ENCODE measurements at regions not wholly inside any gene's neighbourhood (a gene's known extent, or its start where the extent isn't known, plus 50 kb on each side); places are given as distances from the start of the nearest gene placed in this dataset.

- H3K4me3 Mint-ChIP-seq: no peak overlapping the region
- no peak for DNase-seq
- TF ChIP-seq CTCF (IDR thresholded peaks at IDR 0.05): no peak
- peaks cover 12% of the 10 kb centered on the region for H3K4me1 Mint-ChIP-seq (ENCODE audit: low read depth)
- peaks cover 5% of the 10 kb centered on the region; the same call in 1 of the 2 replicates for H3K9me3 Mint-ChIP-seq
- peaks cover 4% of the 10 kb centered on the region; the same call in 1 of the 2 replicates for H3K36me3 Mint-ChIP-seq (ENCODE audit: low read depth)
- peaks cover 2% of the 10 kb centered on the region; the same call in 1 of the 2 replicates for H3K27me3 Mint-ChIP-seq (ENCODE audit: insufficient read depth)
- no peak overlapping the region for H3K27ac Mint-ChIP-seq
These were observed 131.3 kb downstream of the LACC1 start for GRCh38 chr13:44011036-44011435.

- DNase-seq: no peak
- Mint-ChIP-seq H3K4me1 (ENCODE audit: low read depth) (peaks cover 12% of the 10 kb centered on the region), H3K27me3 (ENCODE audit: insufficient read depth) (no peaks in the 10 kb centered on the region; the same call in 1 of the 2 replicates)
These were observed 133.4 kb downstream of the LACC1 start for GRCh38 chr13:44012910-44013757.

GRCh38 chr13:44013758-44014291, 134.1 kb downstream of the LACC1 start:
- DNase-seq: peak; percentile 61
- Mint-ChIP-seq H3K4me1 (ENCODE audit: low read depth) (peaks cover 12% of the 10 kb centered on the region), H3K9me3 (no peaks in the 10 kb centered on the region), H3K27ac (peak overlapping the region; percentile 8; the same call in 1 of the 2 replicates), H3K4me3 (no peak overlapping the region; the same call in 1 of the 2 replicates), H3K27me3 (ENCODE audit: insufficient read depth) (peaks cover 2% of the 10 kb centered on the region; the same call in 1 of the 2 replicates), H3K36me3 (ENCODE audit: low read depth) (no peaks in the 10 kb centered on the region)
- TF ChIP-seq CTCF (IDR thresholded peaks at IDR 0.05): no peak

More at GRCh38 chr13:44012910-44013757, 133.4 kb downstream of the LACC1 start:
- Mint-ChIP-seq H3K9me3 (no peaks in the 10 kb centered on the region), H3K4me3 (no peak overlapping the region; the same call in 1 of the 2 replicates), H3K36me3 (ENCODE audit: low read depth) (no peaks in the 10 kb centered on the region), H3K27ac (peak overlapping the region; percentile 8; the same call in 1 of the 2 replicates)
- no peak for TF ChIP-seq CTCF (IDR thresholded peaks at IDR 0.05)

- H3K9me3 Mint-ChIP-seq: no peaks in the 10 kb centered on the region
- no peak overlapping the region for H3K27ac Mint-ChIP-seq
- DNase-seq: no peak
- no peak overlapping the region for H3K4me3 Mint-ChIP-seq
- no peak for TF ChIP-seq CTCF (IDR thresholded peaks at IDR 0.05)
- H3K27me3 Mint-ChIP-seq (ENCODE audit: insufficient read depth): peaks cover 2% of the 10 kb centered on the region; the same call in 1 of the 2 replicates
- no peaks in the 10 kb centered on the region for H3K36me3 Mint-ChIP-seq (ENCODE audit: low read depth)
- H3K4me1 Mint-ChIP-seq (ENCODE audit: low read depth): peaks cover 12% of the 10 kb centered on the region
These were observed 134.8 kb downstream of the LACC1 start for GRCh38 chr13:44014501-44014900.

- Mint-ChIP-seq H3K27me3 (ENCODE audit: insufficient read depth) (peaks cover 2% of the 10 kb centered on the region), H3K4me1 (ENCODE audit: low read depth) (peaks cover 12% of the 10 kb centered on the region), H3K36me3 (ENCODE audit: low read depth) (no peaks in the 10 kb centered on the region), H3K4me3 (no peak overlapping the region), H3K27ac (no peak overlapping the region), H3K9me3 (no peaks in the 10 kb centered on the region)
- DNase-seq: no peak
- TF ChIP-seq CTCF (IDR thresholded peaks at IDR 0.05): no peak
These were observed 135.4 kb downstream of the LACC1 start for GRCh38 chr13:44015118-44015517.

All from HFFc6 (cell line).